ENCODE measurements at regions not wholly inside any gene's neighbourhood (a gene's known extent, or its start where the extent isn't known, plus 50 kb on each side); places are given as distances from the start of the nearest gene placed in this dataset.
"Not testable (repeated sequence)": the region's sequence is repeated elsewhere in the genome, so short reads cannot be mapped to it uniquely, and the experiment has no call there.

DNA sequence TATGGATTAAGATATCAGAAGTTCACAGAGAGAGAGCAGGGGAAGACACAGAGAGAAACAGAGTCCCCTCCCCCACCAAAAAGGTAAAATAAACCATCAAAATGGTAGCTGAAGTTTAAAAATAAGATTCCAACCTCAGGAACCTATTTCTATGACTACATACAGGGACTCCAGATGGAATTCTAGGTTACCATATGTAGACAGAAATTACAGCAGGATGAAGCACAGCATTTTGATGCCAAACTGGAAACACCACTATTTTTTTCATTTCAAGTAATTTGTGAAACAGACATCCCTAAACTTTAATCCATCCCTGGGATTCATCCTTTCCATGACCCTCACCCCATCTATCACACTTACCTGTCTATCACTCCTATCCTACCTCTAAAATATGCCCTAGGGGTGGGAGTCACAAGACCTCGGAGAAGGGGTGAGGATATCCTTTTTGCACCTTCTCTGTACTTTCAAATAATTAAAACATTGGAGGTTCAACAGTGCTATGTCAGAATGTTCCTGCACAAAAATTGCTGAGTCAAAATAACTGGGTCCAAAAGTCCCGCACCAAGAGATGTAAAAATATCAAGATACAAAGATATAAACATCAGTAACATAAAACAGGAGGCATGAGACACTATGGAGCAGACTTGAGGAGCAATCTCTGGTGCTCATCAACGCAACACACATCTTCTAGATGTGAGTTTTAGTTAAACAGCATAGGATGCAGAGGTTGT lies 344.5 kb upstream of the RASGEF1B start:
- no peak for DNase-seq (ENCODE audit: low read depth in 2 of 2)

DNA sequence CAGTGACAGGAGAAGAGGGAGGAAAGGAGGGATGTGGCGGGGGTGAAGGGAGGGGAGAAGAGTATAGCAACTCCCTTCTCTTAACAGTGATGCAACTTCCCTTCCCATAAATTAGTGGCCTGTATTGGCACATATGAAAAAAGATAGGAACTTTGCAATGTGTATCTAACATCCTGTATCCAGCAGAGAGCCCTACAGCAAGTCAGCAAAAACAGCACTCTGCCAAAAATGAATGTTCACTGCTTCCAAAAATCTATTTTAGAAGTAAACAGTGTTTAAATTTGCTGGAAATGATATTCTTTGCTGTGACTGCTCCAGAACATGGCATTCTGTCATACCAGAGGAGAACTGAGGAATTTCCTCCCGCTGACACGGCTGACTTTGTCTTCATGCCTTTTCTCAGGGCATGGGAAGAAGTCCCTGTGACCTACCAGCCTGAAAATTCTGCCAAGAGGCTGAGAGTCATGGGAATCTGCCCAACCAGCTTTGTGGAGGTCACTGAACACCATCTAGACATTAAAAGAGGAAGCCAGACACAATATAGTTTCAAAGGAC lies 343.4 kb upstream of the RASGEF1B start:
- DNase-seq (ENCODE audit: low read depth in 2 of 2) = no peak

DNA sequence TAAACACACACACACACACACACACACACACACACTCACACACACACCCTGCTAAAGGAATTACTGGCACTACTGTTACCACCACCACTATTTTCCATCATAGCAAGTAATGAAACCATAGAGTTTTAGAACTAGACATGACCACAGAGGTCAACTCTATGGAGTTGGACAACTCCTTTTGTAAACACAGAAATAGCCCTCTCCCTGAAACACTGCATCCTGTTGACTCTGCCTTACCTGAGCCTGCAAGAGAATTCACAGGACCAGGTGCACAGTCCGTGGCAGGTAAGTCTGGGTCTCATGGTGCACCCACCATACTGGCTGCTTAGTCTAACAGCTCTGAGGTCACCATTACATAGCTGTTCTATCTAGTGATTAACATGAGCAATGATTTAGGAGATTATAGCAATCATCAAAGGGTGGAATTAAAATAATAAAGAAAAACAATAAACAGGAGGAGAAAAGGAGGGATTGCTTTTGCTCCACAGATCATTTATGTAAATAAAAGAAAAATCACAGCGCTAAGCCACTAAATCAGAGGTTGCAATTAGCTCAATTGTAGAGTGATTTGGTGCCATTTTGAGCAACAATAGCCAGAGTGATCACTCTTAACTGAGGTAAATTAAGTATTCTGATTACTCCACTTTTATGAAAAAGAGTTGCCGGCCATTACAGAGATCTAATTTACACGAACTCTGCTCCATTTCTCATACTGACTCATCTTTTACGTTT lies 340.0 kb upstream of the RASGEF1B start:
- DNase-seq (ENCODE audit: low read depth in 2 of 2) = no peak

DNA sequence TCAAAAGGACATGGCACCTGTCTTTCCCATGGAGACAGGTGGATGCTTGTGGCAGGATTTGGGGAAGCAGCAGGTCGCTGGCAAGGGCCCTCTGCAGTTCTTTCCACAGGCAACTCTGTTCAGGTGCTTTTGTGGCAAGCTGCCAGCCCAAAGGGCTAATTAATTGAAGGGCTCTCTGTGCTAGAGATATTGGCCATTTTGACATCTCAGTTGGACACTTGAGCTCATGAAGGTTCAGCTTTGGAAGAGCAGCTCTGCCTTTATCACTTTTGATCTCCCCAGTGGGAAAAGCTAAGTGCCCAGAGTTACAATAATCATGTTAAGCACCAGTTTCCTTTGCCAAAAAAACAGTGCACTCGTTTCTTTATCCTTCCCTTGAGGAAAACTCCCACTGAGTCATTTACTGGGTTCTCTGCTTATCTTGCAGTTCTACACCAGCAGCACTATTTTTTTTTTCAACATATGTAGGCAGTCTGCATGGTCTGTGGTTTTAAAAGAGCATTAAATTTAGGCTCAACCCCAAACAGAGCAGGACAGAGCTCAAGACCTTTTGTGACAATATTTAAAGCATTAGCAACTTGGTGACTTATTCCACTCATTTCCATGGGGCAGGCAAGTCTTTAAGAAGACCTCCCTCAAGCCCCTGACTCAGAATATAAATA lies 336.4 kb upstream of the RASGEF1B start:
- no peak for DNase-seq (ENCODE audit: low read depth in 2 of 2)

DNA sequence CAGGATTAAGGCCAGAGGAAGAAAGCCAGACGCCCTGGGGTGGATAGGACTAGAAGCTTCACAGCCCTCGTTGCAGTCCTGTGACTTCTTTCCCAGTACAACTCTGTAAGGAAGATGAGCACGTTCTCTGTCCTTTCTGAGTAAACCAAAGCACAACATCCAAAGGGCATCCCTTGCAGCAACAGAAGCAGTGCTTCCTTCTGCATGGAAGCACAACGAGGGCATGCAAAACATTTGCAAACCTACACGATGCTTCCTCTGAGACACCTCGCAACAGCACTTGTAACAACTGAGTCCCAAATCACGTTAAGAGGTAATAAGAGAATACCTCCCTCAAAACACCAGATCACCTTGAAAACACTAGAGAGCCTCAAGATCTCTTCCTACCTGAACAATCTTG lies 335.7 kb upstream of the RASGEF1B start:
- DNase-seq (ENCODE audit: low read depth in 2 of 2) = no peak

DNA sequence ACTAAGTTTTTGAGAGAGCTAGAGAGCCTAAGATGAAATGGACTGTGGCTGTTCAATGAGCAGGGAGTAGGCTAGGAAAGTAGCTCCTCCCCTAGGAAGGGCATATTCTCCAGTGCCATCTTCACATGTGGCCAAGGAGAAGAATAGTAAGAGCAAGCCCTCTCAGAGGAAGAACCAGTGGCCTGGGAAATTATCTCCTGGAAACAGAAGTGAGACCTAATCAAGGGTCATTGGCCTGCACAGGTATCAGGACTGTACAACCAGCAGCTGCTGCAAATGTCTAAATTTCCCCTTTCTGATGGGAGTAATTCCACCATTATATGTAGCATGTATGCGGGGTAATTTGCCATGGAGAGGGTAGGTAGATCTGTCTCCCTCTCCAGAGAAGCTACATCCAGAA lies 334.8 kb upstream of the RASGEF1B start:
- no peak for DNase-seq (ENCODE audit: low read depth in 2 of 2)

DNA sequence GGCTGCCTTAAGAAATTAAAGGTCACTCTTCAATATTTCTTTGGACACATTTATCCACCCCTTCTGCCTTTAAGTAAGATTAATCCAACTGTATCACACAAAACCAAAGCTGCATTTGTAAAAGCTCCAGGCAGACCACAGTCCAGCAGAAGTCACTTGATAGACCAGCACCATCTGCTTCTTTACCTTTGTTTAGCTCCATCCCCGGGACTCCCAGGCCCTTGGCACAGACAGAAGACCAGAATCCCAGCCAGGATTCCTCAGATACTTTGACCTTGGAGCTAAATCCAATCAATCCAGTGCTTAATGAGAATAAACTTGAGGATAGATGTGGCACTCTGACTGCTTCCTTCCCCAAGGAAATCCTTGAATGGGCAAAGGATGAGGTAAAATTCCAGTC lies 333.1 kb upstream of the RASGEF1B start:
- no peak for DNase-seq (ENCODE audit: low read depth in 2 of 2)

DNA sequence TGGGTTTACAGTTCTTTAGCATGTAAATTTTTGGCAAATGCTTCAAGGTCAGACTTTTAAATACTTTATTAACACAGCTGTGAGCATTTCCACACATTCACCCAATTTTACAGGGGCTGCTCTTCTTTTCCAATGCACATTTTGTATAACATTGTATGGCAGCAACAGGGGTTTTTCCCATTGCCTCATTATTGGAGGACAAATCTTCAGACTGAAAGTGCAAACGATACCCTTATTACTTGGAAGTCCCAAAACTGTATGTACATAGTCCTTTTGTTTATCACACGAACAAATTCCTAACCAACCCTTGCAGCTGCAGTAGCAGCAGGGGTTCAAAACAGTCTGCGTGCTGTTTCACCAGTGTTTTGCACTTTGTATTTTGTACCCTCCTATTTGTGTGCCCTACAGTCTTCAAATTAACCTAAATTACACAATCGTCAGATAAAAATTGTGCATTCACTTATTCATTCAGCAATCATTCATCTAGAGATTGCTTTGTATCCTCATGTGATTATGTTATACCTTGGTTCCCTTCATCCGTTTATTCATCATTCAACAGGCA lies 330.7 kb upstream of the RASGEF1B start:
- no peak for DNase-seq (ENCODE audit: low read depth in 2 of 2)

DNA sequence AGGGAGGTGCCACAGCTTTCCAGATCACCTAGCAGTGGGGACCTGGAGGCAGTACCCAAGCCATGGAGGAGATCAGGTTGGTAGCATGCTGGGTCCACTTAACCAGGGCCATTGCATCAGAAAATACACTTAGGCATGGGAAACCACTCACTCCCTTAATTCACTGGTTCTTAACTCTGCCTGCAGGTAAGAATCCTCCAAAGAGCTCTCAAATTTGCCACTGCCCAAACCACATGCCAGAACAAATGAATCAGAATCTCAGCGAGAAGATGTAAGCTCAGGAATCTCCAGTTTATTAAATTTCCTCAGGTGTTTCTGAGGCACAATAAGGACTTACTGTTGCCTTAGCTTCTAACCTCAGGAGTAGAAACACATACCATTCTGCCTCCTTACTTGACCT lies 327.7 kb upstream of the RASGEF1B start:
- no peak for DNase-seq (ENCODE audit: low read depth in 2 of 2)

DNA sequence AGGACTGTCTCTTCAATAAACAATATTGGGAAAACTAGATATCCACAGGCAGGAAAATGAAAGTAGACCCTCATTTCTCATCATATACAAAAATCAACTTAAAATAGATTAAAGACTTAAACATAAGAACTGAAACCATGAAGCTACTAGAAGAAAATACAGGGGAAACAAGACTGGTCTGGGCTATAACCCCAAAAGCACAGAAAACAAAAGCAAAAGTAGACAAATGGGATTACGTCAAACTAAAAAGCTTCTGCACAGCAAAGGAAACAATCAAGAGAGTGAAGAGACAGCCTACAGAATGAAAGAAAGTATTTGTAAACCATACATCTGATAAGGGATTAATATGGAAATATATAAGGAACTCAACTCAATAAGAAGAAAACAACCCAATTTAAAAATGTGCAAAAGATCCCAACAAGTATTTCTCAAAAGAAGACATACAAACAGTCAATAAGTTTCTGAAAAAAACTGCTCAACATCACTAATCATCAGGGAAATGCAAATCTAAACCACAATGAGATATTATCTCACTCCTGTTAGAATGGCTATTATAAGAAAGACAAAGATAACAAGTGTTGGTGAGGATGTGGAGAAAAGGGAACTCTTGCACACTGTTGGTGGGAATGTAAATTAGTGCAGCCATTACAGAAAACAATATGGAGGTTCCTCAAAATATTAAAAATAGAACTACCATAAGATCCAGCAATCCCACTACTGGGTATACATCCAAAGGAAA lies 325.3 kb upstream of the RASGEF1B start:
- no peak for DNase-seq (ENCODE audit: low read depth in 2 of 2)

DNA sequence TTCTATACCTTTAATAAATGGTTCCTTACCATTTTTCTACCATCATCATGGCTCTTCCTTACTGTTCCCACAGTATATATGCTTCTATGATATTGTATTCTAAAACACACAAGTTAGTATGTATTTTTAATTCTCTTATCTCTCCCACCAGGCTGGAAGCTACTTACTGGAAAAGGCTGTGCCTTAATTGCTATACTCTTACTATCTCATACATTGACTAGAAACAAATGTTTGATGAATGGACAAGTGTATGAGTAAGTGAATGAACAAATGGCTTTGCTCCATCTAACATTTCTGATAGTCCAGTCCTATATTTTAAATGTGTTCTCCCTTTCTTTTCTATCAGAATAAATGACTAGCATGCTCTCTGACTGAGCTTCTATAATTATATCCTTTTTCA lies 320.8 kb upstream of the RASGEF1B start:
- no peak for DNase-seq (ENCODE audit: low read depth in 2 of 2)

DNA sequence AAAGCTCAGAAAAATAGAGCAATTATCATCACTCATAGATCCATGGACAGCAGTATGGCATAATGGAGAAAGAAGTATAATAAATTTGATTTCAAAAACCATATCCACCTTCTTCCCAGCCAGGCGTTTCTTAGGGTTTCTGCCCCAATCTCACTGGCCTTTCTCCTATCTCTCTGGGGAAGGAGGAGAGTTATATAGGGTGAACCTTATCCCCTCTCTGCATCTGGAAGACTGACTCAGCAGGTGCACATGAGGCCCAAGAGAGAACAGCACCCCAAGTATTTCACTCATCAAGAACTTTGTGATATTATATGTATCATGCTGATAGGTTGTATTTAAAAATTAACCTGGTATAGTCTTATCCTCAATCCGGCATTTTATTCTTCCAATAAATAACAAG lies 318.8 kb upstream of the RASGEF1B start:
- no peak for DNase-seq (ENCODE audit: low read depth in 2 of 2)

DNA sequence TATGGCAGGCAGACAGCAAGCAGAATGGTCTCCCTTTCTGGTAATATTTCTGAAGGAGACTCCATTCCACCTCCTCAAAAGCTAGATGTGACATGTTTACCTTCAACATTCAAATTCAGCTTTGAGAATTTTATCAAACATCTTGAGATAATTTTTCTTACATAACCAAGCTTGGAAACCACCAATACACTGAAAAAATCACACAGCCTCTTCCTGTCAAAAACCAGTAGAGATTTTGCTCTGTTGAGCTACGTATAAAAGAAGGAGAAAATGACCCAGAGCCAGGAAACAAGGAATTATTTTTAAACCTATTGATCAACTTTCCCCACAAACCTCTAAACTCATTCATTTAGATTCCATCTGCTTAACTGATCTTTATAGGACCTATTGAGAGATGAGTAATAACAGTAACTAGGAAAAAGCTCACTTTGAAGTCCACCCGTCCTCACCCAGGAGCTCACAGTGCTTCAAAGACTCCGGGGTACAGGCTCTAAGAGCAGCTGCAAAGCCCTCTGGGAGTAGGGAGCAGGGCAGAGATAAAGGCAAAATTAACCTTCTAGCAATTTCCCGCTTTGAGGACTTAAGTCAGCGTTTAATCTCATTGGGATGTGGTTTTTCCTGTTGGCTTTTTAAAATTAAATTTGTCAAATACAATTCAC lies 318.2 kb upstream of the RASGEF1B start:
- DNase-seq (ENCODE audit: low read depth in 2 of 2) = no peak

DNA sequence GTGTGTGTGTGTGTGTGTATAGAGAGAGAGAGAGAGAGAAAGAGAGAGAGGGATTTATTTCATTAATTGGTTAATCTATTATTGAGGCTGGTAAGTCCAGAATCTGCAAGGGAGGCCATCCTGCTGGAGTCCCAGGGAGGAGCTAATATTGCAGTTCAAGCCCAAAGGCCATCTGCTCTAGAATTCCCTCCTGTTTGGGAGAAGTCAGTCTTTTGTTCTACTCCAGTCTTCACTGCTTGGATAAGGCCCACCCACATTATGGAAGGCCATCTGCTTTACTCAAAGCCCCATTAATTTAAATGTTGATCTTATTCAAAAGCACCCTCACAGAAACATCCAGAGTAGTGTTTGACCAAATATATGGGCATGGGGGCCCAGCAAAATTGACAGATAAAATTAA lies 317.5 kb upstream of the RASGEF1B start:
- no peak for DNase-seq (ENCODE audit: low read depth in 2 of 2)

DNA sequence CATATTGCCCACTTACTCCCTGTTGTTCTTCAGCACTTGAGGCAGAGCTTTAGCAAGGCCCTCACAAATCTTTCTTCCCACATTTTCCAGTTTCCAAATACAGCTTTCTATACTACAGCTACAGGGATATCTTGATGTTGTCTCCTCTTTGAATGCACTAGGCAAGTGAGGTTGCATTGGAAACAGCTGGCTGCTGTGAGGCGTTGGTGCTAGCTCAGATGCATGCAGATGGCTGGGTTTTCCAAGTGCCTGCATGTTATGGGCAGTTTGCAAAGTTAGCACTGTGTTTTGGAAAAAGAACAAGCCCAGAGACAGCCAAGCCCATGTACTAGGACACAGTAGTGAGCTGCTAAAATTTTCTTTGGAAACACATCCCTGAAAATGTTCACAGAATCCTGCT lies 315.1 kb upstream of the RASGEF1B start:
- no peak for DNase-seq (ENCODE audit: low read depth in 2 of 2)

DNA sequence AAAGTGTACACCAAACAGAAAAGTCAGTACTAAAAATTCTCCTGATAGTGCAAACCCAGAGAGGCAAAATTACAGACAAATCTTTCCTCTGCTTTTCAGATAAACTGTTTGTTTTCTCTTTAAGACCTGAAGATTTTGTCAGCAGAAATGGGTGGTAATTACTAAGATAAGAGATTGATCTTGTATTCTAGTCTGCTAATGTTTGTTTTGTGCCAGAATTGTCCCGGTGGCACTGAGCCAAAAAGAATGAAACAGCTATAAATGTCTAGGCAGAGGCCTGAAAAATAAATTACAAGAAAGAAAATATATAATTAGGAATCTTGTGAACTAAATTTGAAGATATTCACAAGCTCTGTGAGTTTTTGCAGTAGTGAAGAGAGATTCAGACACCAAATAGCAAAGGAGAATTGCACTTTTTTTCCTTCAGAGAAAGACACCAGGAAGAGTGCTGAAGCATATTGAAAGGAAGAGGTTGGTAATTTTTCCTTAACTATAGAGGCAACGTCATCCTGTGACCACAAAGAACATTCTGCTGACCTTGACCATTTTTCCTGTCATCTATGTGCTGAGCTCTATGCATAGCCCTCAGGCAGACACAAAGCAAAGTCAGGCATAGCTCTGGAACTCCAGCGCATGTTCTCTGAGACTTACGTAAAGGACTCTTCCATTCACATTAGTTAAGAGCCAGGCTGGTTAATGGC lies 314.5 kb upstream of the RASGEF1B start:
- no peak for DNase-seq (ENCODE audit: low read depth in 2 of 2)

DNA sequence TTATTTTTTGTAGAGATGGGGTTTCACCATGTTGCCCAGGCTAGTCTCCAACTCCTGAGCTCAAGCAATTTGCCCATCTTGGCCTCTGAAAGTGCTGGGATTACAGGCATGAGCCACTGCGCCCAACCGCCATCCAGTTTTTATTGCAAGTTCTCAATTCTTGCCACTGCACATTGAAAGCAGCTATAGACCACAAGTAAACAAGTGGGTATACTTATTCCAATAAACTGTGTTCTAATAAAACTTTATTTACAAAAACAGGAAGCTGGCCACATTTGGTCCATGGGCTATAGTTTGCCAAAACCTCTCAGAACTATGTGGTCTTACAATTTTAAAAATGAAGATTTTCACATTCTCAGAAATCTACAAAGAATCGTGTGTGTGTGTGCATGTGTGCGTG lies 313.6 kb upstream of the RASGEF1B start:
- DNase-seq (ENCODE audit: low read depth in 2 of 2) = no peak

DNA sequence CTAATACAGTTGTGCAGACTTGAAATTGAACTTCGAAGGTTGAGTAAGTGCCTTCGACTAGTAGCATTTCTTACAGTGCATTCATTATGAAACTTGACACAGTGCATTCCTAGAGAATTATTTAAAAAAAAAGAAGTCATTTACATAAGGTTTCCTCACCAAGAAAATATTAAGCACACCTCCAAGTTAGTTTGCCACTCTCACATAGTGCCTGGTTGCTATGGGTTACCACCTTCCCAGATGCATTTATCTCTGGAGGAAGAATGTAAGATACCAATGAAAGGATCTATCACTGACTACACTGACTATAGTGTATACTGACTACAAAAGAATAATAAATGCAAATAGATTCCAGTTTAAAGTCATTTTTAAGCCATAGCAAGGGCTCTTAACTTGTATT lies 311.9 kb upstream of the RASGEF1B start:
- DNase-seq (ENCODE audit: low read depth in 2 of 2) = no peak

DNA sequence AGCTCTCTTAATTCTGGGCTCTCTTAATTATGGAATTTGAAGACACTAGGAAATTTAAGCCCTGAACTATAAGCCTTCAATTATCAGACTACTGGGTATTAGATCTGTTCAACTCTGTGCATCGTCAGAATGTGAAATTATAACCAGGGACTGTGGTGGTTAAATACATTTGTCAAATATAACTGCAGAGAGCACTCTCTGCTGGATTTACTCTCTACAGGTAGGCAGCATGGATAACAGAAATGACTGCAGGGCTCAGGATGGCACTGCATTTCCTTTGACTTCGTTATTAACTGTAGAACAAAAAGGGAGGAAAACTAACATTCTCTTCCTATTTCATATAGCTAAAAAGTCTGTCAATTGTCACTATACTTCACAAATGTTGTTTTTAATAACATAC lies 310.1 kb upstream of the RASGEF1B start:
- no peak for DNase-seq (ENCODE audit: low read depth in 2 of 2)

DNA sequence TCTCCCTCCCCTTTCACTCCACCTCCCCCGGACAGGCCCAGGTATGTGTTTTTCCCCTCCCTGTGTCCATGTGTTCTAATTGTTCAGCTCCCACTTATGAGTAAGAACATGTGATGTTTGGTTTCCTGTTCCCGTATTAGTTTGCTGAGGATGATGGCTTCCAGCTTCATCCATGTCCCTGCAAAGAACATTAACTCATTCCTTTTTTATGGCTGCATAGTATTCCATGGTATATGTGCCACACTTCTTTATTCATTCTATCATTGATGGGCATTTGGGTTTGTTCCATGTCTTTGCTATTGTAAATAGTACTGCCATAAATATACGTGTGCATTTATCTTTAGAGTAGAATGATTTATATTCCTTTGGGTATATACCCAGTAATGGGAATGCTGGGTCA lies 306.0 kb upstream of the RASGEF1B start:
- DNase-seq (ENCODE audit: low read depth in 2 of 2) = not testable (repeated sequence)

DNA sequence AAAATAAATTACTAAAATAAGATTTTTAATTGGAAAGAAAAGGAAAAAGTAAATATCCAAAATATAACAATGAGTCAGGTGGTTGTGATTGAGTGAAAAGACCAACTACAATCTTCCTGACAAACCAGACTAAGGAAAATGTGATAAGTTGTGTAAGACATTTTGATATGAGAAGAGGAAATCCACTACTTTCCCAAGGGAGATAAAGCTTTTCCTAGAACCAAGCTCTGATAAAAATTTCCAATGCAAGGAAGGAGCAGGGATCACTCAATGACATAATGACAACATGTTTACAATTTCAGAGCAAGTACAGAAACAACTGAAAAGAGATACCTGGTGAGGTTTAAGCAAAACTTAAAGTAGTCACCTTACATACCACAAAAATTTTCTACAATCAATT lies 305.1 kb upstream of the RASGEF1B start:
- no peak for DNase-seq (ENCODE audit: low read depth in 2 of 2)
